Ishikawa (cell line): ENCODE measurements at regions not wholly inside any gene's neighbourhood (a gene's known extent, or its start where the extent isn't known, plus 50 kb on each side); places are given as distances from the start of the nearest gene placed in this dataset.

ENCODE experiments used
- CEBPB ChIP-seq: IDR thresholded peaks from 2 replicates; pipeline ENCODE4 v1.6.1; 2012
- EGR1 ChIP-seq: IDR thresholded peaks from 2 replicates; pipeline ENCODE4 v1.6.1; 2012
- EP300 ChIP-seq: IDR thresholded peaks from 2 replicates; pipeline ENCODE4 v1.6.1; 2012; ENCODE audit warnings: borderline replicate concordance
- NFIC ChIP-seq: IDR thresholded peaks from 2 replicates; pipeline ENCODE4 v1.6.1; 2012
- TCF12 ChIP-seq: IDR thresholded peaks from 2 replicates; pipeline ENCODE4 v1.6.1; 2012; ENCODE audit warnings: low read depth
- TF ChIP-seq, protein P1 (sequence below): IDR thresholded peaks from 2 replicates; pipeline ENCODE4 v1.6.1; 2012; ENCODE audit warnings: low read depth, mild to moderate bottlenecking

DNA sequence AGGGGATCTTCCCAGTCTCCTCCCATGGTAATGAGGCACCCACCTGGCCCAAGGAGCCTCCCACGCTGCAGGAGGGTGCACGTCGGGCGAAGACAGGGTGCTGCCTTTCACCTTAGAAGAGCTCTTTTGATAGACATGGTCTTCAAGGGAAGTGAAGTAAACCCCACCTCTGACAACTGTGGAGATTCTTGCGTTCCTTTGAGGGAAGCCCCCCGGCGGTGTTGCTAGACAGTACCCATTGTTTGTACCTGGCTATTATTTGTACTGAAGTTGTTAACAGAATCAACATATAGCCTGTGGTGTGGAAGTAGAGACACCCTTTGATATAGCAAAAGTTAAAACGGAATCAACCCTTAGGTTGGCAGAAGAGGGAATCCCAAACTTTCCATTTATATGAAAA is 648.0 kb downstream of the GALR1 start:
- TF ChIP-seq EP300 (no peak), CEBPB (no peak), TCF12 (no peak), EGR1 (no peak), NFIC (no peak)
- TF ChIP-seq, protein P1, sequence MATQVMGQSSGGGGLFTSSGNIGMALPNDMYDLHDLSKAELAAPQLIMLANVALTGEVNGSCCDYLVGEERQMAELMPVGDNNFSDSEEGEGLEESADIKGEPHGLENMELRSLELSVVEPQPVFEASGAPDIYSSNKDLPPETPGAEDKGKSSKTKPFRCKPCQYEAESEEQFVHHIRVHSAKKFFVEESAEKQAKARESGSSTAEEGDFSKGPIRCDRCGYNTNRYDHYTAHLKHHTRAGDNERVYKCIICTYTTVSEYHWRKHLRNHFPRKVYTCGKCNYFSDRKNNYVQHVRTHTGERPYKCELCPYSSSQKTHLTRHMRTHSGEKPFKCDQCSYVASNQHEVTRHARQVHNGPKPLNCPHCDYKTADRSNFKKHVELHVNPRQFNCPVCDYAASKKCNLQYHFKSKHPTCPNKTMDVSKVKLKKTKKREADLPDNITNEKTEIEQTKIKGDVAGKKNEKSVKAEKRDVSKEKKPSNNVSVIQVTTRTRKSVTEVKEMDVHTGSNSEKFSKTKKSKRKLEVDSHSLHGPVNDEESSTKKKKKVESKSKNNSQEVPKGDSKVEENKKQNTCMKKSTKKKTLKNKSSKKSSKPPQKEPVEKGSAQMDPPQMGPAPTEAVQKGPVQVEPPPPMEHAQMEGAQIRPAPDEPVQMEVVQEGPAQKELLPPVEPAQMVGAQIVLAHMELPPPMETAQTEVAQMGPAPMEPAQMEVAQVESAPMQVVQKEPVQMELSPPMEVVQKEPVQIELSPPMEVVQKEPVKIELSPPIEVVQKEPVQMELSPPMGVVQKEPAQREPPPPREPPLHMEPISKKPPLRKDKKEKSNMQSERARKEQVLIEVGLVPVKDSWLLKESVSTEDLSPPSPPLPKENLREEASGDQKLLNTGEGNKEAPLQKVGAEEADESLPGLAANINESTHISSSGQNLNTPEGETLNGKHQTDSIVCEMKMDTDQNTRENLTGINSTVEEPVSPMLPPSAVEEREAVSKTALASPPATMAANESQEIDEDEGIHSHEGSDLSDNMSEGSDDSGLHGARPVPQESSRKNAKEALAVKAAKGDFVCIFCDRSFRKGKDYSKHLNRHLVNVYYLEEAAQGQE, result no peak
